GM21825 (cell line): ENCODE measurements at regions not wholly inside any gene's neighbourhood (a gene's known extent, or its start where the extent isn't known, plus 50 kb on each side); places are given as distances from the start of the nearest gene placed in this dataset.
A peak's percentile ranks its signal among the peaks of the same experiment; 100 is the strongest.
"Not testable (repeated sequence)": the region's sequence is repeated elsewhere in the genome, so short reads cannot be mapped to it uniquely, and the experiment has no call there.

ENCODE experiments used
- ATAC-seq: cut with Tn5 transposase; IDR thresholded peaks from one replicate; pipeline ENCODE4 v1.9.1; 2021; ENCODE audit warnings: mild to moderate bottlenecking, moderate library complexity; ENCODE audit not compliant: unreplicated experiment

DNA sequence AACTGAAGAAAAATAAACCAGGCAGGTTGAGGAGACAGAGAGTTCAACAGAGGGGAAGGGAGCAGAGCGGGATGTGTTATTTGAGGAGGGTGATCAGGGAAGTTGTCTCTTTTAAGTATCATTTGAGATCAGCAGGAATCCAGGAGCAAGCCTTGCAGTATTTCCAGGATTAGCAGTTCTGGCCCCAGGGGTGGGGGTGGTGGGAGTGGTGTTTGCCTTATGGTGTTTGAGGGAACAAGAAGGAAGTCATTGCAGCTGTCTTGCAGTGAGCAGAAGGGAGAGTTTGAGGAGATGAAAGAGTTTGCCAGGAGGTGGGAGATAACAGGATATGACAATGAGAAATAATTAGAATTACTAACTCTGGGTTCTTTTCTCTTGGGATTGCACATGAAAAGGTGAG is 418.6 kb downstream of the NELL2 start:
- ATAC-seq = no peak

GRCh38 chr12:44454959-44455358 is 421.2 kb downstream of the NELL2 start:
- not testable (repeated sequence) for ATAC-seq

DNA sequence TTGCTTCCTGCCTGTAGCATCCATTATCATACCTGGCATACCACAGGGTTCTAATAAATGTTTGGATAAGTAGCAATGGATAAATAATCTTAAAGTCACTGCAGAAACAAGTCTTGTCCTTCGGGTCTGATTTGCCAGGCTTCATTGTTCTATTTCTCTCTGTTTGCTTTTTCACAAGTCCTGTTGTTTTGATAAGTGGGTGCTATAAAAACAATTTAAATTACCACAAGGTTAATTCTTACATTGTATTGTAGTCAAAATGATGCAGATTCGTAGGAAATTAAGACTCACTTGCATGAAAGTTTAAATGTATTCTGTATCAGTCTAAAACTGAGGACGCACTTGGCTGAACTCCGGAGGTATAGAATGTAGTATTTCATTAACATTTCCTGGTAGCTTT is 429.9 kb downstream of the NELL2 start:
- no peak for ATAC-seq

DNA sequence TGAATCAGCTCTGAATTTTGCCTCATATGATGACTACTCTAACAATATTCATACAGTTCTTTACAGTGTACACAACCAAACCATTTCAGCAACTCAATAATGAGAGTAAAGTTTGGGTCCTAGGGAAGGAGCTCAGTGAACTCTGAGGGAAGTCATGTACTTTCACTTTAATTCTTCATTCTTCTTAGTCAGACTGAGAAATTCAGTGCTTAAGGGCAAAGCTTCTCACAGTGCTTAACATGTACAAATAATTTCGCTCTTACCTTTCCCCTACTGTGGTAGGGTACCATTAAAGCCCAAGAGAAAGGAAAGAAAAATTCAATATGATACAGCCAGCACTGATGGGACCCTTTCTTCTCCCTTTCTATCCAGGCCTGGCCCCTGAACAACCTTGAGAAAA is 435.0 kb downstream of the NELL2 start:
- peak; percentile 44 for ATAC-seq
